ENCODE measurements at regions not wholly inside any gene's neighbourhood (a gene's known extent, or its start where the extent isn't known, plus 50 kb on each side); places are given as distances from the start of the nearest gene placed in this dataset.
"Not testable (repeated sequence)": the region's sequence is repeated elsewhere in the genome, so short reads cannot be mapped to it uniquely, and the experiment has no call there.

DNA sequence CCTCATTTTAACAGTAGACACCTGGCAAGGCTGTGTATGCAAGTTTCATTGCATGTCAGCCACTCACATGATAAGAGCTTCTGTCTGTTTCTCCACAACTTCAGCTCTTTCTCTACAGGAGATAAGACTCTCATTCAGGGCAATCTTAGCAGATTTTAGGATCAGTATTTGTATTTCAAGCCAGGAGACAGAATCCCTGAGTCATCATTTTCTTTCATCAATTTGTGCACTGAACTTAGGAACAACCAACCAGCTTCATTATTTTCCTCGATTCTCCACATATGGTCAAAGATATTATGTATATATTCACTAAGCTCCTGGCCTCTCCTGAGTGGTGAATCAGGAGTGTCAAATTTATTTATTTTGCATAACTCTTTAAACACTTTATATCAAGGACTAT lies 181.8 kb upstream of the CCNH start:
- no peak for DNase-seq

DNA sequence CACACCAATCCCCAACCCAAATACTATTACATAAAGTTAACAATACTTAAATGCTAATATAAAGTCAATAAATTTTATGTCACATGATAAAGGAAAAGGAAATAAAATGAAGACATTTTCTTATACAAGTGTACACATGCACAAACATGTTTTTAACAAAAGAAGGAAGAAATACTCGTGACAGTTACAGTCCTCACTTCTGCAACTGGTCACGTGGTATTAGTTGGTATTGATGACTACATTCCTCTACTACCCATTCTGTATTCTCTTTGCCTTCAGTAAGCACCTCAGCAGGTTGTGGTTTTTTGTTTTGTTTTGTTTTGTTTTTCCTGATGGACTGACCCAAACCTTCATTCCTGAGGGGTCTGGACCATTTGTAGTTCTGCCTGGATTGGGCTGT lies 176.9 kb upstream of the CCNH start:
- DNase-seq: no peak

DNA sequence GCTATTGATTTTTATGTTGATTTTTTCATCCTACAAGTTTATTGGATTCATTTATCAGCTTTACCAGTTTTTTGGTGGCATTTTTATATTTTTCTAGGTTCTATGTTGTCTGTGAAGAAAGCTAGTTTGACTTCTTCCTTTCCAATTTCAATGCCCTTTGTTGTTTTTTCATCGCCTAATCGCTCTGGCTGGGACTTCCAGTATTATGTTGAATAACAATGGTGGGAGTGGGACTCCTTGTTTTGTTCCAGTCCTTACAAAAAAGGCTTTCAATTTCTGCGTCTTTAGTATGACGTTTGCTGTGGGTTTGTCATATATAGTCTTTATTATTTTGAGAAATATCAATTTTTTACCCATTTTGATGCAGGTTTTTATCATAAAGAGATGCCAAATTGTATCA lies 175.6 kb upstream of the CCNH start:
- no peak for DNase-seq

DNA sequence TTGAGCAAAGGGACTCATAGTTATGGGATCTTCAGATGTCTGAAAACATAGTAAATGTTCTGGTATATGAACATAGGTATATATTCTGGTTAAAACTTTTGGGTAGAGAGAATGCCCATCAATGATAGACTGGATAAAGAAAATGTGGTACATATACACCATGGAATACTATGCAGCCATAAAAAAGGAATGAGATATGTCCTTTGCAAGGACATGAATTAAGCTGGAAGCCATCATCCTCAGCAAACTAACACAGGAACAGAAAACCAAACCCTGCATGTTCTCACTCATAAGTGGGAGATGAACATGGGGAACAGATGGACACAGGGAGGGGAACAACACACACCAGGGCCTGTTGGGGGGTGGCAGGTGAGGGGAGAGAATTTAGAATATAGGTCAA lies 171.0 kb upstream of the CCNH start:
- not testable (repeated sequence) for DNase-seq

DNA sequence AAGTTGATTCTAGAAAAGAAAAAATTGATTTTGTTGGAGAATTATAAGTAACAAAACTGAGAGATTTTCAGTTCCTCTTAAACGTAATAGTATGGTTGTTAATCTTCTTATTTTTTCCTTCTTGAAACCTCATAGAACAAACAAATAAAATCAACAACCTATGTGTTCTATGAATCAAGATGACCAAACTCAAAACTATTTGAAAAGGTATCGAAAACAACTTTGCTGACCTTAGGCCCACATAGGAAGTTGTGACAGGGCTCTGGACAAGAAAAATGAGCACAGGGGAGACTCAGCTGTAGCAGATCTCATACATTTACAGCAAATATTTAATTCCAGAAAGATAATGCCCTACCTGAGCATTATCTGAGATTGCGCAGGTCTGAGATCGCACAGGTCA lies 169.4 kb upstream of the CCNH start:
- DNase-seq: no peak

DNA sequence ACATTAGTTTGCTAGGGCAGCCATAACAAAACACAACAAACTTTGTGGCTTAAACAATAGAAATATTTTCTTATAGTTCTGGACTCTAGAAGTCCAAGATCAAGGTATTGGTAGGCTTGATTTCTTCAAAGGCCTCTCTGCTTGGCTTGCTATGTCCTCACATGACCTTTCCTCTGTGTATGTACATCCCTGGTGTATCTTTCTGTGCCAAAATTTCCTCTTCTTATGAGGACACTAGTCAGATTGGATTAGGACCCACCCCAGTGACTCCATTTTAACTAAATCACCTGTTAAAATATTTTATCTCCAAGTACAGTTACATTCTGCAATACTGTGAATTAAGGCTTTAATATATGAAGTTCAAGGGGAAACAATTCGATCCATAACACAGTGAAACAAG lies 168.9 kb upstream of the CCNH start:
- no peak for DNase-seq

DNA sequence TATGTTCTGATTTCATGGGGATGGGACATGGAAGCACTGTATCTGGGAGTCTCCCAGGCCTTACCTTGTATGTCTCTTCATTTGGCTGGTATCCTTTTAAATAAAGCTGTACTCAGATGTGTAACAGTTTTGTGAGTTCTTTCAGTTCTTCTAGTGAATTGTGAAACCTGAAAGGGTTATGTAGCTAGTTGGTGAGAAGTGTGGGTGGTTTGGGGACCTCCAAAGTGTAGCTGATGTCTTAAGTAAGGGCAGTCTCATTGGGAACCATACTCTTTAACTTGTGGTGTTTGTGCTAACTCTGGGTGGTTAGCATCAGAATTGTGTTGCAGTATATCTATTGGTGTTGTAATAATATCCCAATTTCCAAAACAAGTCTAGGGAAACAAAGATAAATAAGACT lies 166.9 kb upstream of the CCNH start:
- DNase-seq: no peak

DNA sequence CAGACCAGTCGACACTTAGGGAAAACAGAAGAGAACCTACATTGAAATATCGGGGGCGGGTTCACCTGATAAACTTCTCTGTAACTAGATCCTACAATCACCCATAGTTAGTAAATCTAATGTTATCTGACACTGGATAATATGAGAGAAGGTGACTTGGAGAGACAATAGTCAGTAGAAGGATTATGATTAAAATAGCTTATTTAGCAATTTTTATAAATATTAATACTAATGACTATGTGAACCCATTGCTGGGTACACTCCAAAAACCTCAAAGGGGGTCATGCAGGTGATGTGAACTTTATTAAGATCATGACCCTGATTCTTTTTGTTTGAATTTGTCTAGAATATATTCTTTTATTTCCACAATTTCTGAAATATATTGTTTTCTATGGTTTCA lies 164.1 kb upstream of the CCNH start:
- no peak for DNase-seq

DNA sequence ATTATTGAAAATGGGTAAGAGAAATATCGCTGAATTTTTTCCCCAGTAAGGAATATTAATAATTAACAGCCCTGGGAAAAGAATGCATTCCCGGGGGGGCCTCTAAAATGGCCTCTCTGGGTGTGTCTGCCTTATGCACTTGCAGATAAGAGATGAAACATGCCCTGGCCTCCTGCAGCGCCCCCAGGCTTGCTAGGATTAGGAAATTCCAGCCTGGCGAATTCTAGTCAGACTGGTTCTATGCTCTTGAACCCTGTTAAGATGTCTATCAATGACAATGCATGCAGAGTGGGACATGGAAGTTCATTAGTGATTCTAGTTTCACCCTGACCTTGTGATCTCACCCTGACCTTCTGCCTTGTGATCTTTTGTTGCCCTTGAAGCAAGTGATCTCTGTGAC lies 163.6 kb upstream of the CCNH start:
- DNase-seq: not testable (repeated sequence)

DNA sequence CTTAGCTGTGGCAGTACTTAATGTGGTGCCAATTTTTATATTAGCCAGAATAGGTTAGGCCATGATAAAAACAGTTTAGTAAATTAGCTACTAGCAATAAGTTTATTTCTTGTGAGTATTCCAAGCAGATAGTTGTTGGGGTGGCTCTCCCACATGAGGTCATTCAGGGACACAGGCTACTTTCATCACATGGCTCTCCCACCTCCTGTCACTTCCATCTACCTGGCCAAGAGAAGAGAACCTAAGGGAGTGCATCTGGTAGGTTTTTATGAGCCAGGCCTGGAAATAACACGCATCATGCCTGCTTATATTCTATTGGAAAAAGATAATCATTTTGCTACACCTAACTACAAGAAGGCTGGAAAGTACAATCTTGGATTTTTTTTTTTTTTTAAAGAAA lies 161.4 kb upstream of the CCNH start:
- DNase-seq: no peak

DNA sequence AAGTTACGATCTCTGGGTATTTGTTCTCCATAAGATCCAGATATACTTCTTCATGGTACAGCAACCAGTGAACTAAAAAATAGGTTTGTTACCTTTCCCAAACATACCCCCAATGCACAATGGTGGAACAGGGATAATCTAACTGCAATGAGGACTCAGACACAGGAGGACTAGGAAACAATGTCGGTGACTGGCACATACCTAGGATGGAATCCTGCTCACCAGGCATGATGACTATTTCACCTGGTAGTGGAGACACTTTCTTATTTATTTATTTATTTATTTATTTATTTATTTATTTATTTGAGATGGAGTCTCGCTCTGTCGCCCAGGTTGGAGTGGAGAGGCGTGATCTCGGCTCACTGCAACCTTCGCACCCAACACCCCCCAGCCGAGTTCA lies 159.9 kb upstream of the CCNH start:
- no peak for DNase-seq

DNA sequence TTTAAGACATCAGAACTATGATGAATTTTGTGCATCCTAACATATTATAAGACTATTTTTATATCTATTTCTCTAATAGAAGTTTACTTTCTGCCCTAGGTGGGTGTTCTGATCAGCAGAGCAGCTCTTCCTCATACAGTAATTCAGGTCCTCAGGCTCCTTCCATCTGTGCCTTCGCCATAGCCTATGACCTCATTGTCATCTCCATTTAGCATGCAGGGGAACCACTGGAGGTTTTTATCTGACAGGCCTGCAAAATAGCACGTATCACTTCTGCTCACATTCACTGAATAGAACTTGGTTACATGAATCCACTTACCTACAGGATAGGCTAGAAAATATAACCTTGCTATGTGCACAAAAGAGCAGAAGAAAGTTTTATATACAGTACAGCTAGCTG lies 159.4 kb upstream of the CCNH start:
- DNase-seq: no peak

DNA sequence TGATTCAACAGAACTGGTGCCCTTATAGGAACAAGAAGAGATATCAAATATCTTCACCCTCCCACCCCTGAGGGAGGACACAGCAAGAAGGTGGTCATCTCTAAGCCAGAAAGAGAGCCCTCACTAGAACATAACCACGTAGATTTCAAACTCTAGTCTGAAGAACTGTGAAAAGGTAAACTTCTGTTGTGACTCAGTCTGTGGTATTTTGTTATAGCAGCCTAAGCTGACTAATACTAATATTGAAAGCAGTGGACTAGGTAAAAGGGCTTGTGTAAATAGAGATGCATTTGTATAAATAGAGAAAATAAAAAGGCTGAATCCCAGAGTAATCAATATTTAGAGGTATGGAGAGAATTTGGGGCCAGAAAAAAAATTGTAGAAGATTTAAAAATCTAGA lies 157.6 kb upstream of the CCNH start:
- no peak for DNase-seq

DNA sequence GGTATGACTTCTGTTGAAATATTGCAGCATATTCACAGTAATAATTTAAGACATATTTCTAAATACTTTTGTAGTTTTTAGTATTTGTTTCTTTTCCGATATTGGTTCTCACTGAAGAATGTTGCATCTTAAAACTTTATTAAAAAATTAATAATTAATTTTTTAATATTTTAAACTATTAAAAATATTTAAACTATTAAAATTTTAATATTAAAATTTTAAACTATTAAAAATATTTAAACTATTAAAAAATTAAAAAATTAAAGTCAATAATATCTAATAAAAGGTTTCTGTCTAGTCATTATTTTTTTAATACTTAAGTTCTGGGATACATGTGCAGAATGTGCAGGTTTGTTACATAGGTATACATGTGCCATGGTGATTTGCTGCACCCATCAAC lies 149.3 kb upstream of the CCNH start:
- no peak for DNase-seq

DNA sequence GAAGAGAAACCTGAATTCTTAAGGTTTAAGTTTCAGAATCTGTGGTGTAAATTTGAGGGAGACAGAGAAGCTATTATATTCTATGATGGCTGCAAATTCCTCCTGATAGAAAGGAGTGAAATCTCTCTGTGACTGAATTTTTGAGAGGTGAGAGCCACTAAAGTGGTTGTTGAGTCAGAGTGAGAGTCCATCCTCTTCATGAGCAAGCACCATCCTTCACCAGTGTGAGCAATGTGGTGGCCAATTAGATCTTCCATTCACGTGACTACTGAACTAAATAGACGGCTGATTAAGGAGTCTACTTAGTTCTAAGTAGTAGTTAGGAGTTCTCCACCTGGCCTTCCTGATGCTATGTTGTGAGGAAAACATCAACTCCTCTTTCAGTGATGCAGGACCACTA lies 147.8 kb upstream of the CCNH start:
- DNase-seq: no peak

DNA sequence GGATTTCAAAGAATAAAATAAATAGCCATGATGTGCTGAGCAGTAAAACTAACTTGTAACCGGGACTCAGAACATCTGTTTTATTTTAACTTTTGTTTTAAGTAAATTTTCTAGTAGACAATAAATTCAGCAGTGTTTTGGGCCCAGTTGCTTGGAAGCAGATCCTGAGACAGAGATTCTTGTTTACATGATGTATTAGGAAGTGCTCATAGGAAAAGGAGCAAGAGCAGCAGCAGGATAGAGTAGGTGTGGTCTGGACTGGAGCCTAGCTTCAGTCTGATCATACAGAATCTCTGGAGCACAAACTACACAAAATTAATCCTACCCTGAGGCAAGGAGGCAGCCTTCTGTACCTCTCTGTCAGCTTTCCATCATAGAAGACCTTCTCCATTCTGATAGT lies 139.2 kb upstream of the CCNH start:
- DNase-seq: no peak

DNA sequence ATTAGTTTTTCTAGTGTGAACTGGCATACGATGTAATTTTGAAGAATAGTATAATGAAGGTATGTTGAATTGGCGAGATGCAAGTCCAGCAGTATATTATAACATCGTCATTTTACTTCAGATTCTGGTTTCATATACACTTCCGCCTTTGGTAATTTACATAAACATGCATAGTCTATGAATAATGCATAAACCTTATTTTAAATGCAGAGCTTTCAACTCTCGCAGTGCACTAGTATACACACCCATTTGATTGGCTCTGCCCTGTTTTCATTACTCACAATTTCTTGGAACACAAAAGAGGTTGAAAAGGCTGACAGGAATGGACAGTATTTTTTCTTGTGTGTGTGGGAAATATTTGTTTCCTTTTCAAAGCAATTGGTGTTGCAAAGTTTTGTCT lies 128.9 kb upstream of the CCNH start:
- no peak for DNase-seq

DNA sequence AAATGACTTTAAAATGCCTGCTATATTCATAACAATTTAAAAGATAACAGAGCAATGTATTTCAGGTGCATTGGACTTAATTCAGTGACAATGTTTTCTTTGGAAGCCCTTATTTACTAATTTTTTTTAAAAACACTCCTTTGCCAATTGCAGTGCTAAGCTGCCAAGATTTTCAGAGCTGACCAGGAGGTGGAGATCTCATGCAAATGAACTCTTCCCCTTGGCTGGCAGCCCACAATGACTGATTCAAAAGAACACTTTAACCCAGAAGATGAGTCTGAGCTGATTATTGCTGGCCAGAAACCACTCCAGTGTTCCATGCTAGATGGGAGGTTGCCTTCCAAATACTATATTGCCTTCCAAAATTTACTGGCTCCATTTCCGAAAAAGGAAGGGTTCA lies 128.3 kb upstream of the CCNH start:
- no peak for DNase-seq

DNA sequence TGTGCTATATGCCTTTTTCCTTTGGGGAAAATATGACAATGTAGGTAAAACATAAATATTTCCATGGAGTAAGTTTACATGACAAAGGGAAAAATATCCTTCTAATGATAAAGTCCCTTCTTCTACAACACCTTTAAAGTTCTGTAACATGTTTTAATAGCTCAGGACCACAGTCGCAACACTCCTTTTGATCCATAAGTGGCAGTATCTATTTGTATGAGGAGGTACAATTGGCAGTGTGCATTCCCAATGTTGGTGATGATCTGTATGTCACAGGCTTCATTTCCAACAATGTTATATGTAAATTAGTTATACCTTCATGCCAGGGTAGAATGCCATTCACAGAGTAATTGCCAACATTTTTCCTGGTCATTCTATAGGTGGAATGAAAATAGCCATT lies 127.1 kb upstream of the CCNH start:
- no peak for DNase-seq

DNA sequence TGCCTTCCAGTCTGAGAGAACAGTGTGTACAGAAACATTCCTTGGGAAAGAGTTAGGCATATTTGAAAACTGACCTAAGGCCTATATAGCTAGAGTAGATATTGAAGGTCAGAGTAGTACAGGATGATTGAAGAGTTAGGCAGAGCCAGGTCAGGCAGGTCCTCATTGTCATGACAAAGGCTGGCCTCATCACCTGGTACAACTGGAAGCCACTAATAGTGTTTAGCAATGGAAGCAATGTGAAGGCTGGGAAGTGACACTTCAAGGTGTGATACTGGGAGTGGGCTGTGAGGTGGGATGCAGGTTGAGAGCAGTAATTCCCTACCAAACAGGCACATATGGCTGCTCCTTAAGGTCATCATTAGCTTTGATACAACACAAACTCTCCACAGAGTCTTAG lies 123.6 kb upstream of the CCNH start:
- no peak for DNase-seq

DNA sequence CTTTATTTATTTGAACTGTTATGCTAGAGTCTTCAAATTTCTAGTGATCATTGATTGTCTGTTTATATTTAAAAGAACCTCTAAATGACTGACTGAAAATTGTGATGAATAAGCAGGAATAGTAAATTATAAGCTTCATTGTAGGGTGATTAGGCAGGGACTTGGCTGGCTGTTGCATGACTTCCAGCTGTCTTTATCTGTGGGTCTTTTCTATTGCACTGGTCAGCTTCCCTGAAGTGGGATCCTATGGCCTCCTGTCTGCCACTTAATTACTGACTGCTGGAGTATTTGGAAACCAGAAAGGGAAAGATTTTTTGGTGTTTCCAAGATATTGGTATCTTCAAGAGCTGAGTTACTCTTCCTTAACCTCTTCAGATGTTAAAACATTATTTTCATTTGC lies 123.0 kb upstream of the CCNH start:
- no peak for DNase-seq

DNA sequence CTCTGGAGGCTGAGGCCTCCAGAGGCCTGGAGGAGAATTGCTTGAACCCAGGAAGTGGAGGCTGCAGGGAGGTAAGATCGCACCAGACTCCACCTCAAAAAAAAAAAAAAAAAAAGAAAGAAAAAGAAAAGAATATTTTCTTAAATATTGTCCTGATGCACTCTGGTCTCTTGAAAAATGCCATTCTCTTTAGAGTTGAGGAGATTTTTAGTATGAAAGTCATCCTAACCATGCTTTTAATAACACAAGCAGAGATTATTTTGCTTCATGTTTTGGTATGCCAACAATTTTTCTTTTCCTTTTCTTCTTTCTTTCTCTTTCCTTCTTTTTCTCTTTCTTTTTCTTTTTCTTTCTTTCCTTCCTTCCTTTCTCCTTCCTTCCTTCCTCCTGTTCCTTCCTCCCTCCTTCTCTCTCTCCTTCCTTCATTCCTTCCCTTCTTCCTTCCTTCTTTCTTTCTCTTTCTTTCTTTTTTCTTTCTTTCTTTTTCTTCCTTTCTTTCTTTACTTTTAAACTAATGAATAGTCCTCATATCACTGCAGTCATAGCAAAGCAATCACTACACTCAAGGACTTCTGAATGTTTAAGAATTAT lies 116.9 kb upstream of the CCNH start:
- DNase-seq: no peak

DNA sequence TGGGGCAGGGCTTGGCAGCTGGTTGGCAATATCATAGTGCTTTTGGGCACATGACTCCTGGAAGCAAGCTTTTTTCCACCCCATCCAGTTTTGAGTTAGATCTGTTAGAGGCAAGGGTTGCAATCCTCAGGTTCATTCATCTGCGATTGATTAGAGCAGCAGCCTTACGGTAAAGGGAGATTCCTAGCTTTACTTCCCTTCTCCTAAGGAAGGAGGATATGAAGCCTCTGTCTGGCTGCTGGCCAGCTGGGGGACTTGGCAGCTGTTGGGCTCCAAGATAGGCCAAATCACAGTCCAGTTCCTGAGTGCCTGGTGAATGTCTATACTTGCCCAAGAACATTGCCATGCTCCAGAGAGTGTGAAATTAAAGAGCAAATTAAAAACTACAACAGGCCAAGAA lies 113.4 kb upstream of the CCNH start:
- DNase-seq: no peak

DNA sequence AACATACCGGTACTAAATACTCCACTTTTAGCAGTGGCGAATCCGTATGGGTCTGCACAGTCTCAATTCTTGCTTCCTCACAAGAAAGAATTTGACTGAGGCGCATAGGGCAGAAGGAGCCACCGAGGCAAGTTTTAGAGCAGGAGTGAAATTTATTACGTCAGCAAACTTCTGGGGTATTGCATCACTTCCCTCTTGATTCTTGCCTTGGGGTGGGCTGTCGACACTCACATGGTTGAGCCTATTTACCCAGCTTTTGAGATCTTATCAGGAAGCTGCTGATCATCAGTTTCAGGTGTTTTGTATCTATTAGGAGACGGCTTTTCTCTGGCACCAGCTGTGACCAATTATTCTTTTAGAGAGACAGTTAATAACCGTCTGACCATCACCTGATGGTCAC lies 111.5 kb upstream of the CCNH start:
- DNase-seq: no peak

DNA sequence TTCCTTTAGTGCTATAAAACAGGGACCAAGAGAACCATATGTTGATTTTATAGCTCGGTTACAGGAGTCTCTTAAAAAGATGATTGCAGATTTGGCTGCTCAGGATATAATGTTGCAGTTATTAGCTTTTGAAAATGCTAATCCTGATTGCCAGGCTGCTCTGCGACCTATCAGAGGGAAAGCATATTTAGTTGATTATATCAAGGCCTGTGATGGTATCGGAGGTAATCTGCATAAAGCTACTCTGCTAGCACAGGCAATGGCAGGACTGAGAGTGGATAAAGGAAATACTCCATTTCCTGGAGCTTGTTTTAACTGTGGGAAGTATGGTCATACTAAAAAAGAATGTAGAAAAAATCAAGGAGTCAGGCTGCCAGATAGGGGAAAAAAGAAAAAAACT lies 99.0 kb upstream of the CCNH start:
- DNase-seq: not testable (repeated sequence)

DNA sequence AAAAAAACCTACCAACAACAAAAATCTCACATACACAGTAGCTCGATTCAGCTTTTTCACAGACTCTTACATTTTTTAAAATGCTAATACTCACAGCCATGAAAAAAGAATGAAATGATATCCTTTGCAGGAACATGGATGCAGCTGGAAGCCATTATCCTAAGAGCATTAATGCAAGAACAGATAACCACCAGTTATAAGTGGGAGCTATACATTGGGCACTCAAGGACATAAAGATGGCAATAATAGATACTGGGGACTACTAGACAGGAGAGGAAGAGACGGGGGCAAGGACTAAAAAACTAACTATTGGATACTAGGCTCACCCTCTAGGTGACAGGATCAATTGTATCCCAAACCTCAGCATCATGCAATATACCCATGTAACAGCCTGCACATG lies 90.3 kb upstream of the CCNH start:
- no peak for DNase-seq
